ENCODE measurements at regions not wholly inside any gene's neighbourhood (a gene's known extent, or its start where the extent isn't known, plus 50 kb on each side); places are given as distances from the start of the nearest gene placed in this dataset.

DNA sequence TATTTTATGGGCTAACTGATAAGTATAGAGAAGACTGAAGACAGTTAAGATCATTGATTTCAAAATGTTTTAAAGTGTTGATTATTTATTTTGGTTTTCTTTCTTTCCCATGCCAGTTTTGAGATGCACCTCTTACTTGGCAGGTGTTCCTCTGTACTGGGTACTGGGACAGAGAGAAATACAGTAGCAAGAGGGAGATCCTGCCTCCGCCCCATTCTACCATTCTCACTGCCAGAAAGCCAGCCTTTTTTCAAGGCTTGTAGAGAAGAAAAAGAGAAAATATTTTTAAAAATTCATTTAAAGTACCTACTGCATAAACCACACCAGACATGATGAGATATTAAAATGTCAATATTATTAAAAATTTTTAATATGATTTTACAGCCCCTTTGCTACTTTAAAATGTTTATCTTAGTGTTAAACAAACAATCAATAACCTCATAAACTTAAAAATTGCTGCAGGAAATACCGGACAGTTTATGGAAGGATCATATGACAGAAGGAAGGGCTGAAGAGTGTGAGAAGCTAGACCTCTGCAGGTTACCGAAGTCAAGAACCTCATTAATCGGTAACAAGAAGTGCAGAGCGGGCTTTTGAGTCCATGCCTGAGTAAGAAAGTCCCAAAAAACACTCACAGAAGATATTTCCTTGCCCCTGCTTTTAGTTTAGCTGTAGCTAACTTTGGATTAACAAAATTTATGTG lies 117.8 kb upstream of the ESR1 start:
- no peak for TF ChIP-seq EP300 (IDR thresholded peaks at IDR 0.05; ENCODE audit: low read depth)
- TF ChIP-seq POLR2A (IDR thresholded peaks at IDR 0.05) = no peak
- TF ChIP-seq, protein P1, sequence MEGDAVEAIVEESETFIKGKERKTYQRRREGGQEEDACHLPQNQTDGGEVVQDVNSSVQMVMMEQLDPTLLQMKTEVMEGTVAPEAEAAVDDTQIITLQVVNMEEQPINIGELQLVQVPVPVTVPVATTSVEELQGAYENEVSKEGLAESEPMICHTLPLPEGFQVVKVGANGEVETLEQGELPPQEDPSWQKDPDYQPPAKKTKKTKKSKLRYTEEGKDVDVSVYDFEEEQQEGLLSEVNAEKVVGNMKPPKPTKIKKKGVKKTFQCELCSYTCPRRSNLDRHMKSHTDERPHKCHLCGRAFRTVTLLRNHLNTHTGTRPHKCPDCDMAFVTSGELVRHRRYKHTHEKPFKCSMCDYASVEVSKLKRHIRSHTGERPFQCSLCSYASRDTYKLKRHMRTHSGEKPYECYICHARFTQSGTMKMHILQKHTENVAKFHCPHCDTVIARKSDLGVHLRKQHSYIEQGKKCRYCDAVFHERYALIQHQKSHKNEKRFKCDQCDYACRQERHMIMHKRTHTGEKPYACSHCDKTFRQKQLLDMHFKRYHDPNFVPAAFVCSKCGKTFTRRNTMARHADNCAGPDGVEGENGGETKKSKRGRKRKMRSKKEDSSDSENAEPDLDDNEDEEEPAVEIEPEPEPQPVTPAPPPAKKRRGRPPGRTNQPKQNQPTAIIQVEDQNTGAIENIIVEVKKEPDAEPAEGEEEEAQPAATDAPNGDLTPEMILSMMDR (IDR thresholded peaks at IDR 0.05) = no peak
- no peak for TF ChIP-seq POLR2AphosphoS5 (IDR thresholded peaks at IDR 0.05)
- no peaks in the 10 kb centered on the region for H3K27me3 ChIP-seq
- H3K4me1 ChIP-seq = peaks cover 0 to 5% (median 2%) of the 10 kb centered on the region in 4 donors
- in situ Hi-C loops (cut with MboI; ENCODE audit: low pct_ligation_motif_present in 1 of 4, low pct_unique_long_range_greater_than_20kb in 1 of 4, low sequenced_read_pairs in 3 of 4) (loop anchor here in 2 of 4 donors (25.0 kb wide), 1 partner anchor 423 kb away; no protein-coding TSS in a partner anchor), intact Hi-C loops (cut with DNase I; ENCODE audit: low total_unique reads) (no loop called here)
- 38 to 63% methylated on average over 4 to 5 of the region's 5 CpGs for WGBS, 2 donors (ENCODE audit: low coverage in 1 of 2)
- no peaks in the 10 kb centered on the region for H3K36me3 ChIP-seq
- peak overlapping the region in 3 of 4 donors; percentile 32 to 67 (median 56) for H3K27ac ChIP-seq
- H3K4me3 ChIP-seq = no peak overlapping the region
- H3K9me3 ChIP-seq = no peaks in the 10 kb centered on the region
- DNase-seq = no peak

DNA sequence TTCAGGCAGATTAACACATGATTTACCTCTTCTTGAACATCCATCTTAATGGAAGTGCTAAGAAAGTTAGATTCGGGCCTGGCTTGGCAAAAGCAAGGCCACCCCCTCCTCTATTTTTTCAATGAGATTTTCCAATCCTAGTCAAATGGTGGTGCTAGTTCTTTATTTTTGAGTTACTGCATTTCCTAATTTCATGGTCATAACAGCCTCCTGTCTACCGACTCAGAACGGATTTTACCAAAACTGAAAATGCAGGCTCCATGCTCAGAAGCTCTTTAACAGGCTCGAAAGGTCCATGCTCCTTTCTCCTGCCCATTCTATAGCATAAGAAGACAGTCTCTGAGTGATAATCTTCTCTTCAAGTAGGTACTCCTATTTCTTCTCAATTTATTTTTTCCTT lies 117.2 kb upstream of the ESR1 start:
- intact Hi-C loops (cut with DNase I; ENCODE audit: low total_unique reads) (no loop called here), in situ Hi-C loops (cut with MboI; ENCODE audit: low pct_ligation_motif_present in 1 of 4, low pct_unique_long_range_greater_than_20kb in 1 of 4, low sequenced_read_pairs in 3 of 4) (loop anchor here in 2 of 4 donors (25.0 kb wide), 1 partner anchor 422 kb away; no protein-coding TSS in a partner anchor)
- Histone ChIP-seq H3K9me3 (no peaks in the 10 kb centered on the region), H3K4me1 (peaks cover 0 to 5% (median 2%) of the 10 kb centered on the region in 4 donors), H3K27ac (peak overlapping the region; percentile 28 to 67 (median 44)), H3K27me3 (no peaks in the 10 kb centered on the region), H3K36me3 (no peaks in the 10 kb centered on the region), H3K4me3 (peak overlapping the region in 1 of 4 donors; percentile 10)
- DNase-seq = no peak
- WGBS, 2 donors (ENCODE audit: low coverage in 1 of 2) = 46 to 64% methylated on average over 4 of the region's 4 CpGs
- TF ChIP-seq POLR2A (IDR thresholded peaks at IDR 0.05) = no peak
- TF ChIP-seq POLR2AphosphoS5 (IDR thresholded peaks at IDR 0.05) = no peak
- TF ChIP-seq, protein P1 (IDR thresholded peaks at IDR 0.05) = no peak

- Histone ChIP-seq H3K9me3 (no peaks in the 10 kb centered on the region), H3K27ac (peak overlapping the region; percentile 28 to 67 (median 44)), H3K4me1 (peaks cover 0 to 5% (median 2%) of the 10 kb centered on the region in 4 donors), H3K4me3 (peak overlapping the region in 1 of 4 donors; percentile 10), H3K27me3 (no peaks in the 10 kb centered on the region), H3K36me3 (no peaks in the 10 kb centered on the region)
- TF ChIP-seq, protein P1 (IDR thresholded peaks at IDR 0.05) = no peak
- TF ChIP-seq POLR2AphosphoS5 (IDR thresholded peaks at IDR 0.05) = peak in 1 of 3 donors; percentile 39
- TF ChIP-seq POLR2A (IDR thresholded peaks at IDR 0.05) = no peak
- WGBS, 2 donors (ENCODE audit: low coverage in 1 of 2) = 48 to 72% methylated on average over 4 to 8 of the region's 8 CpGs
- intact Hi-C loops (cut with DNase I; ENCODE audit: low total_unique reads) (no loop called here), in situ Hi-C loops (cut with MboI; ENCODE audit: low pct_ligation_motif_present in 1 of 4, low pct_unique_long_range_greater_than_20kb in 1 of 4, low sequenced_read_pairs in 3 of 4) (loop anchor here in 2 of 4 donors (25.0 kb wide), 1 partner anchor 421 kb away; no protein-coding TSS in a partner anchor)
- DNase-seq = no peak
Measured at GRCh38 chr6:151690768-151691562, 116.5 kb upstream of the ESR1 start.

DNA sequence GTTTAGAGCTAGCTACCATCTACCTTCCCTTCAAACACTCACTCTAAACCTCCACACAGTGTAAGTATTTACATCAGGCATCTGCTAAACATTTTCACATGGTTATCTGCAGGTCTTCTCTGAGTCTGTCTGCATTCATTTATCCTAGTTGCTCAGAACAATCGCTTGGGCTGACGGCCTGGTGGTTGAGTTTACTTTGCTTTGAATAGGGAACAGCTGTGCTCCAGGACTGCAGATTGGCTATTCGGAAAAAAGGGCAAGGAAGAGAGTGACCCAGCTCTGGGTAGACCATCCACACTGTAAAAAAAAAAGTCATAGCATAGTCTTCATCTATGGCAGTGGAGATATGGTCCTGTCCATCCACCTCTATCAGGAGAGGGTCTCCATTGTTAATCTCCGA lies 115.3 kb upstream of the ESR1 start:
- Histone ChIP-seq H3K4me1 (peaks cover 0 to 5% (median 2%) of the 10 kb centered on the region in 4 donors), H3K27me3 (no peaks in the 10 kb centered on the region), H3K36me3 (no peaks in the 10 kb centered on the region), H3K4me3 (no peak overlapping the region), H3K9me3 (no peaks in the 10 kb centered on the region), H3K27ac (no peak overlapping the region)
- no peak for TF ChIP-seq POLR2AphosphoS5 (IDR thresholded peaks at IDR 0.05)
- TF ChIP-seq POLR2A (IDR thresholded peaks at IDR 0.05) = no peak
- TF ChIP-seq, protein P1 (IDR thresholded peaks at IDR 0.05) = no peak
- no peak for TF ChIP-seq EP300 (IDR thresholded peaks at IDR 0.05; ENCODE audit: low read depth)
- DNase-seq = no peak
- intact Hi-C loops (cut with DNase I; ENCODE audit: low total_unique reads) = no loop called here
- WGBS, 2 donors (ENCODE audit: low coverage in 1 of 2) = 57% methylated on average over 4 of the region's 4 CpGs; no CpG with 5 or more reads in 1 of the 2 donors
- in situ Hi-C loops (cut with MboI; ENCODE audit: low pct_ligation_motif_present in 1 of 4, low pct_unique_long_range_greater_than_20kb in 1 of 4, low sequenced_read_pairs in 3 of 4) = loop anchor here in 2 of 4 donors (25.0 kb wide), 1 partner anchor 420 kb away; no protein-coding TSS in a partner anchor
